Prostate gland (tissue), 2 donors: ENCODE measurements at regions not wholly inside any gene's neighbourhood (a gene's known extent, or its start where the extent isn't known, plus 50 kb on each side); places are given as distances from the start of the nearest gene placed in this dataset.

Experiments
- POLR2A ChIP-seq: fragments of 450-650 bp; IDR thresholded peaks from one replicate; pipeline ENCODE4 v1.6.1; 2016; ENCODE audit warnings: antibody characterized with exemption, mild to moderate bottlenecking
- TF ChIP-seq, protein P1 (sequence below), 4 experiments: fragments of 200-600 bp in 2 of 4; fragments of 450-650 bp in 2 of 4; sonication (generic) in 2 of 4; IDR thresholded peaks; 1 replicate in 3 of 4; 2 replicates in 1 of 4; pipeline ENCODE4 v1.5.1; 2016 to 2019; ENCODE audit warnings: antibody characterized with exemption in 4 of 4, mild to moderate bottlenecking in 2 of 4, moderate library complexity in 2 of 4

DNA sequence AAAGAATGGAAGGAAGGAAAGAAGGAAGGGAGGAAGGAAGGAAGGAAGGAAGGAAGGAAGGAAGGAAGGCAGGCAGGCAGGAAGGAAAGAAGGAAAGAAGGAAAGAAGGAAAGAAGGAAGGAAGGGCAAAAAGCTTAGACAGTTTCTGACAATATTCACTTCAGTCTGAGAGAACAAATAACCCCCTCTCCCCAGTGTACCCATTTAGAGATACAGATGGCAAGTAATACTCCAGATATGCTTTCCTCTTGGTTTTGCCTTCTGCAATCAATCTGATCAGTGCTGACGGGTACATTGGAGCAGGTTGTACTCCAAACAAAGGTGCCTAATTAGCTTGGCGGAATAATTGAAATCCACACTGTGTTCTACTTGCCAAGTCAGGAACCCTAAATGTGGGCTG, 534.6 kb upstream of the TMEFF2 start:
- TF ChIP-seq POLR2A = no peak
- TF ChIP-seq, protein P1, sequence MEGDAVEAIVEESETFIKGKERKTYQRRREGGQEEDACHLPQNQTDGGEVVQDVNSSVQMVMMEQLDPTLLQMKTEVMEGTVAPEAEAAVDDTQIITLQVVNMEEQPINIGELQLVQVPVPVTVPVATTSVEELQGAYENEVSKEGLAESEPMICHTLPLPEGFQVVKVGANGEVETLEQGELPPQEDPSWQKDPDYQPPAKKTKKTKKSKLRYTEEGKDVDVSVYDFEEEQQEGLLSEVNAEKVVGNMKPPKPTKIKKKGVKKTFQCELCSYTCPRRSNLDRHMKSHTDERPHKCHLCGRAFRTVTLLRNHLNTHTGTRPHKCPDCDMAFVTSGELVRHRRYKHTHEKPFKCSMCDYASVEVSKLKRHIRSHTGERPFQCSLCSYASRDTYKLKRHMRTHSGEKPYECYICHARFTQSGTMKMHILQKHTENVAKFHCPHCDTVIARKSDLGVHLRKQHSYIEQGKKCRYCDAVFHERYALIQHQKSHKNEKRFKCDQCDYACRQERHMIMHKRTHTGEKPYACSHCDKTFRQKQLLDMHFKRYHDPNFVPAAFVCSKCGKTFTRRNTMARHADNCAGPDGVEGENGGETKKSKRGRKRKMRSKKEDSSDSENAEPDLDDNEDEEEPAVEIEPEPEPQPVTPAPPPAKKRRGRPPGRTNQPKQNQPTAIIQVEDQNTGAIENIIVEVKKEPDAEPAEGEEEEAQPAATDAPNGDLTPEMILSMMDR (IDR thresholded peaks at IDR 0.05) = no peak
